ENCODE measurements at regions not wholly inside any gene's neighbourhood (a gene's known extent, or its start where the extent isn't known, plus 50 kb on each side); places are given as distances from the start of the nearest gene placed in this dataset.

GRCh38 chr9:135260221-135261180 is 173.0 kb downstream of the OLFM1 start:
- no CpG with 5 or more reads among the region's 35 CpGs for WGBS (ENCODE audit: extremely low coverage, insufficient coverage, insufficient read length)
- H3K27me3 ChIP-seq (ENCODE audit: insufficient read depth, low read length): no peaks in the 10 kb centered on the region

DNA sequence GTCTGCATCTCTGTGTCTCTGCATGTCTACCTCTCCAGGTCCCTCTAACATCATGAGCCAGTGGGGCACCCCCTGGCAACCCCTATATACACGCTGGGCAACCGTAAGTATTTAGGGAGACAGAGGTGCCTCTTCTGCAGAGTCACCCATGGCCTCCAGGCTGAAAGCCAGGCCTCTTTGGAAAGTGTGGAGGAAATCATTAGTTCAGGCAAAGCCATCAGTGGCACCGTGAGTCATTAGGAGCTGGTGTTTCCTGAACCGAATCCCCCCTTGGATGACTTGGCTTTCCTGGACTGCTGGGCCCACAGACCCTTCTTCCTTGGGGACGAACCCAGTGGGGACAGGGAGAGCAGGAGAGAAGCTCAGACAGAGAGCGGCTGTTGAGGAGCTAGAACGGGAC is 174.8 kb downstream of the OLFM1 start:
- Histone ChIP-seq H3K14ac (ENCODE audit: low read length) (no peak overlapping the region), H2BK5ac (ENCODE audit: low read depth, low read length, poor library complexity) (no peak overlapping the region), H3K9ac (ENCODE audit: low read length) (no peak overlapping the region), H4K91ac (ENCODE audit: low read depth, low read length) (no peak overlapping the region), H4K12ac (ENCODE audit: low read depth, low read length) (no peak overlapping the region), H3K79me2 (ENCODE audit: control insufficient read depth, insufficient read depth, low read length, poor library complexity) (no peaks in the 10 kb centered on the region), H3K4ac (ENCODE audit: low read depth, low read length) (no peak overlapping the region), H3K4me3 (ENCODE audit: low read depth, low read length) (no peak overlapping the region), H4K8ac (ENCODE audit: low read depth, low read length) (no peak overlapping the region), H3K18ac (ENCODE audit: low read length) (no peak overlapping the region), H3K27ac (ENCODE audit: low read depth, low read length) (no peak overlapping the region), H2AK5ac (ENCODE audit: low read length) (no peak overlapping the region), H2BK12ac (ENCODE audit: low read length) (no peak overlapping the region), H3K79me1 (ENCODE audit: low read length) (no peaks in the 10 kb centered on the region), H3K4me1 (ENCODE audit: control insufficient read depth in 1 of 2, insufficient read depth in 2 of 2, low read length in 2 of 2) (no peaks in the 10 kb centered on the region), H3K23ac (ENCODE audit: low read length) (no peak overlapping the region), H2BK120ac (ENCODE audit: insufficient read depth, low read length, poor library complexity) (no peak overlapping the region), H3K9me3 (ENCODE audit: insufficient read depth, low read depth, low read length) (peaks cover 8% of the 10 kb centered on the region), H3K4me2 (ENCODE audit: low read length) (no peak overlapping the region), H2AFZ (ENCODE audit: insufficient read depth, low read length, poor library complexity) (no peak overlapping the region), H3K27me3 (ENCODE audit: insufficient read depth, low read length) (no peaks in the 10 kb centered on the region), H3K36me3 (ENCODE audit: control insufficient read depth in 1 of 2, insufficient read depth in 2 of 2, low read length in 2 of 2) (no peaks in the 10 kb centered on the region)
- WGBS (ENCODE audit: extremely low coverage, insufficient coverage, insufficient read length): no CpG with 5 or more reads among the region's 7 CpGs
- DNase-seq: no peak

More at GRCh38 chr9:135260221-135261180, 173.0 kb downstream of the OLFM1 start:
- no peaks in the 10 kb centered on the region for H3K79me1 ChIP-seq (ENCODE audit: low read length)
- no peaks in the 10 kb centered on the region for H3K4me1 ChIP-seq (ENCODE audit: control insufficient read depth in 1 of 2, insufficient read depth in 2 of 2, low read length in 2 of 2)
- no peaks in the 10 kb centered on the region for H3K79me2 ChIP-seq (ENCODE audit: control insufficient read depth, insufficient read depth, low read length, poor library complexity)
- no peak overlapping the region for H2BK5ac ChIP-seq (ENCODE audit: low read depth, low read length, poor library complexity)
- H4K8ac ChIP-seq (ENCODE audit: low read depth, low read length): no peak overlapping the region
- H4K12ac ChIP-seq (ENCODE audit: low read depth, low read length): no peak overlapping the region
- H3K4ac ChIP-seq (ENCODE audit: low read depth, low read length): no peak overlapping the region
- no peak overlapping the region for H2AK5ac ChIP-seq (ENCODE audit: low read length)
- no peak for DNase-seq
- H3K9me3 ChIP-seq (ENCODE audit: insufficient read depth, low read depth, low read length): peaks cover 9% of the 10 kb centered on the region
- H3K4me2 ChIP-seq (ENCODE audit: low read length): no peak overlapping the region
- no peak overlapping the region for H2BK12ac ChIP-seq (ENCODE audit: low read length)
- H3K23ac ChIP-seq (ENCODE audit: low read length): no peak overlapping the region
- no peak overlapping the region for H3K27ac ChIP-seq (ENCODE audit: low read depth, low read length)
- H3K9ac ChIP-seq (ENCODE audit: low read length): no peak overlapping the region
- no peak overlapping the region for H3K18ac ChIP-seq (ENCODE audit: low read length)
- no peak overlapping the region for H3K4me3 ChIP-seq (ENCODE audit: low read depth, low read length)
- no peak overlapping the region for H2AFZ ChIP-seq (ENCODE audit: insufficient read depth, low read length, poor library complexity)
- H3K36me3 ChIP-seq (ENCODE audit: control insufficient read depth in 1 of 2, insufficient read depth in 2 of 2, low read length in 2 of 2): no peaks in the 10 kb centered on the region
- no peak overlapping the region for H4K91ac ChIP-seq (ENCODE audit: low read depth, low read length)
- H3K14ac ChIP-seq (ENCODE audit: low read length): no peak overlapping the region
- H2BK120ac ChIP-seq (ENCODE audit: insufficient read depth, low read length, poor library complexity): no peak overlapping the region

- no peak overlapping the region for H3K14ac ChIP-seq (ENCODE audit: low read length)
These were observed 176.0 kb downstream of the OLFM1 start for GRCh38 chr9:135263511-135263910.

GRCh38 chr9:135265931-135266330 is 178.5 kb downstream of the OLFM1 start:
- no peak overlapping the region for H2BK12ac ChIP-seq (ENCODE audit: low read length)

More at GRCh38 chr9:135263511-135263910, 176.0 kb downstream of the OLFM1 start:
- H2BK120ac ChIP-seq (ENCODE audit: insufficient read depth, low read length, poor library complexity): no peak overlapping the region
- H3K4me2 ChIP-seq (ENCODE audit: low read length): no peak overlapping the region
- H3K79me1 ChIP-seq (ENCODE audit: low read length): no peaks in the 10 kb centered on the region
- no peak overlapping the region for H2BK5ac ChIP-seq (ENCODE audit: low read depth, low read length, poor library complexity)
- H2BK12ac ChIP-seq (ENCODE audit: low read length): no peak overlapping the region
- no peak overlapping the region for H4K91ac ChIP-seq (ENCODE audit: low read depth, low read length)
- no peak overlapping the region for H2AK5ac ChIP-seq (ENCODE audit: low read length)
- H4K8ac ChIP-seq (ENCODE audit: low read depth, low read length): no peak overlapping the region
- no peaks in the 10 kb centered on the region for H3K79me2 ChIP-seq (ENCODE audit: control insufficient read depth, insufficient read depth, low read length, poor library complexity)
- no peak for DNase-seq
- H3K9ac ChIP-seq (ENCODE audit: low read length): no peak overlapping the region
- no peak overlapping the region for H3K23ac ChIP-seq (ENCODE audit: low read length)
- H2AFZ ChIP-seq (ENCODE audit: insufficient read depth, low read length, poor library complexity): no peak overlapping the region
- no peak overlapping the region for H3K4me3 ChIP-seq (ENCODE audit: low read depth, low read length)
- H3K27ac ChIP-seq (ENCODE audit: low read depth, low read length): no peak overlapping the region
- H3K36me3 ChIP-seq (ENCODE audit: control insufficient read depth in 1 of 2, insufficient read depth in 2 of 2, low read length in 2 of 2): no peaks in the 10 kb centered on the region
- H3K4me1 ChIP-seq (ENCODE audit: control insufficient read depth in 1 of 2, insufficient read depth in 2 of 2, low read length in 2 of 2): no peaks in the 10 kb centered on the region
- H3K9me3 ChIP-seq (ENCODE audit: insufficient read depth, low read depth, low read length): peaks cover 7% of the 10 kb centered on the region
- no peaks in the 10 kb centered on the region for H3K27me3 ChIP-seq (ENCODE audit: insufficient read depth, low read length)
- no peak overlapping the region for H4K12ac ChIP-seq (ENCODE audit: low read depth, low read length)
- no peak overlapping the region for H3K4ac ChIP-seq (ENCODE audit: low read depth, low read length)
- WGBS (ENCODE audit: extremely low coverage, insufficient coverage, insufficient read length): no CpG with 5 or more reads among the region's 5 CpGs
- H3K18ac ChIP-seq (ENCODE audit: low read length): no peak overlapping the region

More at GRCh38 chr9:135265931-135266330, 178.5 kb downstream of the OLFM1 start:
- no peak overlapping the region for H4K12ac ChIP-seq (ENCODE audit: low read depth, low read length)
- H3K18ac ChIP-seq (ENCODE audit: low read length): no peak overlapping the region
- peaks cover 7% of the 10 kb centered on the region for H3K9me3 ChIP-seq (ENCODE audit: insufficient read depth, low read depth, low read length)
- H3K4me1 ChIP-seq (ENCODE audit: control insufficient read depth in 1 of 2, insufficient read depth in 2 of 2, low read length in 2 of 2): no peaks in the 10 kb centered on the region
- H3K4me2 ChIP-seq (ENCODE audit: low read length): no peak overlapping the region
- H2BK120ac ChIP-seq (ENCODE audit: insufficient read depth, low read length, poor library complexity): no peak overlapping the region
- H4K8ac ChIP-seq (ENCODE audit: low read depth, low read length): no peak overlapping the region
- H3K27me3 ChIP-seq (ENCODE audit: insufficient read depth, low read length): no peaks in the 10 kb centered on the region
- no peak overlapping the region for H3K4me3 ChIP-seq (ENCODE audit: low read depth, low read length)
- no peak overlapping the region for H2AFZ ChIP-seq (ENCODE audit: insufficient read depth, low read length, poor library complexity)
- H3K36me3 ChIP-seq (ENCODE audit: control insufficient read depth in 1 of 2, insufficient read depth in 2 of 2, low read length in 2 of 2): no peaks in the 10 kb centered on the region
- H3K27ac ChIP-seq (ENCODE audit: low read depth, low read length): no peak overlapping the region
- H2BK5ac ChIP-seq (ENCODE audit: low read depth, low read length, poor library complexity): no peak overlapping the region
- H3K79me1 ChIP-seq (ENCODE audit: low read length): no peaks in the 10 kb centered on the region
- no CpG with 5 or more reads among the region's 10 CpGs for WGBS (ENCODE audit: extremely low coverage, insufficient coverage, insufficient read length)
- H3K79me2 ChIP-seq (ENCODE audit: control insufficient read depth, insufficient read depth, low read length, poor library complexity): no peaks in the 10 kb centered on the region
- no peak overlapping the region for H2AK5ac ChIP-seq (ENCODE audit: low read length)
- H3K9ac ChIP-seq (ENCODE audit: low read length): peak overlapping the region; percentile 11
- no peak for DNase-seq
- peak overlapping the region; percentile 49 for H3K23ac ChIP-seq (ENCODE audit: low read length)
- no peak overlapping the region for H4K91ac ChIP-seq (ENCODE audit: low read depth, low read length)
- no peak overlapping the region for H3K4ac ChIP-seq (ENCODE audit: low read depth, low read length)
- H3K14ac ChIP-seq (ENCODE audit: low read length): no peak overlapping the region

Measured in trophoblast cell (in vitro differentiated cells and primary cell).